H1 (cell line): ENCODE measurements at regions not wholly inside any gene's neighbourhood (a gene's known extent, or its start where the extent isn't known, plus 50 kb on each side); places are given as distances from the start of the nearest gene placed in this dataset.

Experiments used
- EZH2 ChIP-seq: fragments of 200-600 bp; sonication (generic); IDR thresholded peaks from 2 replicates; pipeline ENCODE4 v1.7.1; 2012; ENCODE audit warnings: low read depth, mild to moderate bottlenecking, moderate library complexity, low read length, inconsistent platforms; ENCODE audit not compliant: severe bottlenecking
- MAFK ChIP-seq: IDR thresholded peaks from 2 replicates; pipeline ENCODE4 v1.6.1; 2012; ENCODE audit warnings: low read depth, mild to moderate bottlenecking, improper control_type of control experiment, low read length
- POLR2A ChIP-seq, 2 experiments: IDR thresholded peaks; 1 replicate in 1 of 2; 2 replicates in 1 of 2; pipeline ENCODE4 v1.6.1; 2011; ENCODE audit warnings: low read depth in 2 of 2, low read length in 2 of 2, mild to moderate bottlenecking in 2 of 2; ENCODE audit errors: control extremely low read depth in 1 of 2
- RBBP5 ChIP-seq: IDR thresholded peaks from 2 replicates; pipeline ENCODE4 v1.7.1; 2012; ENCODE audit warnings: low read depth, mild to moderate bottlenecking, inconsistent platforms, low read length, moderate library complexity, borderline replicate concordance
- RNF2 ChIP-seq: fragments of 200-900, 300-1000 bp; sonication (generic); IDR thresholded peaks from 2 replicates; pipeline ENCODE4 v1.7.1; 2016; ENCODE audit warnings: borderline replicate concordance, low read depth, mild to moderate bottlenecking, antibody characterized with exemption, low read length; ENCODE audit not compliant: poor library complexity, severe bottlenecking; ENCODE audit errors: missing control alignments
- SIRT6 ChIP-seq: IDR thresholded peaks from one replicate; pipeline ENCODE4 v1.7.1; 2012; ENCODE audit warnings: low read length, inconsistent platforms
- TAF1 ChIP-seq: IDR thresholded peaks from 2 replicates; pipeline ENCODE4 v1.6.1; 2011; ENCODE audit warnings: mild to moderate bottlenecking, low read depth, low read length
- TF ChIP-seq, protein P1 (sequence below), 3 experiments: IDR thresholded peaks; 1 replicate in 2 of 3; 2 replicates in 1 of 3; pipeline versions ENCODE4 v1.5.1 to v1.6.1; 2011; ENCODE audit warnings: low read length in 3 of 3, mild to moderate bottlenecking in 3 of 3, inconsistent platforms in 2 of 3, low read depth in 1 of 3, moderate library complexity in 1 of 3; ENCODE audit not compliant: insufficient read depth in 1 of 3; ENCODE audit errors: control extremely low read depth in 1 of 3

DNA sequence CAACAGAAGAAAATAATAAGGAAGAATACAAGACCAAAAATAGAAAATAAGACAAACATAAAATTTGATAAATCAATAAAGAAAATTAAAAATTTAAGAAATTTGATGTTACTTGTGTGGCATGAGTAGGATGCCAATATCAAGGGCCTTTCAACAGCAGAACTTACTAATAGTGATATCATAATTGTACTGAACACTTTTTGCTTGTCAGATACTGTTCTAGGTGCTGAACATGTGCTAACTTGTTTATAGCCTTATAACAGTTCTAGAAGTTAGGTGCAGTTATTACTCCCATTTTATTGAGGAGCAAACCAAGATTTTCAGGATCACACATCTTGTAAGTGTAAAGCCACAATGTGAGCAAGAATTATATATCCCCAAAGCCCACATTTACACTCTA lies 546.0 kb upstream of the EPHA5 start:
- TF ChIP-seq, protein P1, sequence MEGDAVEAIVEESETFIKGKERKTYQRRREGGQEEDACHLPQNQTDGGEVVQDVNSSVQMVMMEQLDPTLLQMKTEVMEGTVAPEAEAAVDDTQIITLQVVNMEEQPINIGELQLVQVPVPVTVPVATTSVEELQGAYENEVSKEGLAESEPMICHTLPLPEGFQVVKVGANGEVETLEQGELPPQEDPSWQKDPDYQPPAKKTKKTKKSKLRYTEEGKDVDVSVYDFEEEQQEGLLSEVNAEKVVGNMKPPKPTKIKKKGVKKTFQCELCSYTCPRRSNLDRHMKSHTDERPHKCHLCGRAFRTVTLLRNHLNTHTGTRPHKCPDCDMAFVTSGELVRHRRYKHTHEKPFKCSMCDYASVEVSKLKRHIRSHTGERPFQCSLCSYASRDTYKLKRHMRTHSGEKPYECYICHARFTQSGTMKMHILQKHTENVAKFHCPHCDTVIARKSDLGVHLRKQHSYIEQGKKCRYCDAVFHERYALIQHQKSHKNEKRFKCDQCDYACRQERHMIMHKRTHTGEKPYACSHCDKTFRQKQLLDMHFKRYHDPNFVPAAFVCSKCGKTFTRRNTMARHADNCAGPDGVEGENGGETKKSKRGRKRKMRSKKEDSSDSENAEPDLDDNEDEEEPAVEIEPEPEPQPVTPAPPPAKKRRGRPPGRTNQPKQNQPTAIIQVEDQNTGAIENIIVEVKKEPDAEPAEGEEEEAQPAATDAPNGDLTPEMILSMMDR (IDR thresholded peaks at IDR 0.05; ENCODE audit: control extremely low read depth in 1 of 3, insufficient read depth in 1 of 3, low read depth in 1 of 3, low read length in 3 of 3) = no peak
- TF ChIP-seq SIRT6 (no peak), POLR2A (IDR thresholded peaks at IDR 0.05; ENCODE audit: control extremely low read depth in 1 of 2, low read depth in 2 of 2, low read length in 2 of 2) (no peak), RBBP5 (no peak), MAFK (no peak), RNF2 (no peak), EZH2 (no peak), TAF1 (no peak)
